ENCODE measurements at regions not wholly inside any gene's neighbourhood (a gene's known extent, or its start where the extent isn't known, plus 50 kb on each side); places are given as distances from the start of the nearest gene placed in this dataset.

- no peak for DNase-seq
Observed at GRCh38 chr17:70603226-70603625, 433.9 kb downstream of the KCNJ2 start.

GRCh38 chr17:70604854-70605253, 435.5 kb downstream of the KCNJ2 start:
- DNase-seq: no peak

- no peak for DNase-seq
Observed at GRCh38 chr17:70606086-70606485, 436.8 kb downstream of the KCNJ2 start.

- DNase-seq: no peak
Observed at GRCh38 chr17:70608193-70608592, 438.9 kb downstream of the KCNJ2 start.

GRCh38 chr17:70608957-70609356, 439.6 kb downstream of the KCNJ2 start:
- no peak for DNase-seq

- no peak for DNase-seq
Observed at GRCh38 chr17:70609566-70609965, 440.2 kb downstream of the KCNJ2 start.

GRCh38 chr17:70610161-70610560, 440.8 kb downstream of the KCNJ2 start:
- DNase-seq: no peak

- DNase-seq: no peak
Observed at GRCh38 chr17:70613681-70614080, 444.3 kb downstream of the KCNJ2 start.

GRCh38 chr17:70615831-70616230, 446.5 kb downstream of the KCNJ2 start:
- DNase-seq: no peak

- no peak for DNase-seq
Observed at GRCh38 chr17:70618641-70619040, 449.3 kb downstream of the KCNJ2 start.

- no peak for DNase-seq
Observed at GRCh38 chr17:70621566-70621965, 452.2 kb downstream of the KCNJ2 start.

- DNase-seq: peak; percentile 75
Observed at GRCh38 chr17:70622368-70623260, 453.3 kb downstream of the KCNJ2 start.

GRCh38 chr17:70624211-70624610, 454.9 kb downstream of the KCNJ2 start:
- DNase-seq: peak; percentile 68

- peak; percentile 61 for DNase-seq
Observed at GRCh38 chr17:70629902-70630301, 460.6 kb downstream of the KCNJ2 start.

GRCh38 chr17:70636517-70637133, 467.3 kb downstream of the KCNJ2 start:
- DNase-seq: peak; percentile 66

- no peak for DNase-seq
Observed at GRCh38 chr17:70642059-70642458, 472.7 kb downstream of the KCNJ2 start.

- peak; percentile 31 for DNase-seq
Observed at GRCh38 chr17:70644096-70644495, 474.8 kb downstream of the KCNJ2 start.

GRCh38 chr17:70646673-70647072, 477.3 kb downstream of the KCNJ2 start:
- no peak for DNase-seq

GRCh38 chr17:70648166-70648565, 478.8 kb downstream of the KCNJ2 start:
- DNase-seq: no peak

- no peak for DNase-seq
Observed at GRCh38 chr17:70653850-70654249, 484.5 kb downstream of the KCNJ2 start.

GRCh38 chr17:70654706-70655105, 485.4 kb downstream of the KCNJ2 start:
- DNase-seq: no peak

GRCh38 chr17:70655176-70655958, 486.0 kb downstream of the KCNJ2 start:
- no peak for DNase-seq

- DNase-seq: no peak
Observed at GRCh38 chr17:70658317-70658716, 489.0 kb downstream of the KCNJ2 start.

GRCh38 chr17:70658840-70659239, 489.5 kb downstream of the KCNJ2 start:
- no peak for DNase-seq

Data from hematopoietic multipotent progenitor cell treated with erythropoietin and hydrocortisone succinate and interleukin-3 and kit ligand, for 4 days (in vitro differentiated cells).